ENCODE measurements at regions not wholly inside any gene's neighbourhood (a gene's known extent, or its start where the extent isn't known, plus 50 kb on each side); places are given as distances from the start of the nearest gene placed in this dataset.

- ATAC-seq (no peak), DNase-seq (ENCODE audit: low spot score) (no peak)
- Mint-ChIP-seq H3K36me3 (no peaks in the 10 kb centered on the region), H3K4me3 (no peak overlapping the region), H3K4me1 (no peaks in the 10 kb centered on the region), H3K27ac (no peak overlapping the region), H3K27me3 (ENCODE audit: low read depth) (no peaks in the 10 kb centered on the region), H3K9me3 (no peaks in the 10 kb centered on the region)
- ChIA-PET CTCF (no interaction called here), POLR2A (no interaction called here)
- TF ChIP-seq RELA (CRISPR knock-in tag; IDR thresholded peaks at IDR 0.05; ENCODE audit: borderline replicate concordance) (no peak), ERG (CRISPR knock-in tag; IDR thresholded peaks at IDR 0.05) (no peak), PREB (CRISPR knock-in tag; IDR thresholded peaks at IDR 0.05; ENCODE audit: borderline replicate concordance) (no peak), USF1 (CRISPR knock-in tag; IDR thresholded peaks at IDR 0.05) (no peak), MAX (CRISPR knock-in tag; IDR thresholded peaks at IDR 0.05) (no peak), ZNF423 (CRISPR knock-in tag; IDR thresholded peaks at IDR 0.05) (no peak), TEAD1 (CRISPR knock-in tag; IDR thresholded peaks at IDR 0.05) (no peak), SOX15 (CRISPR knock-in tag; IDR thresholded peaks at IDR 0.05) (no peak), GRHL2 (CRISPR knock-in tag; IDR thresholded peaks at IDR 0.05; ENCODE audit: insufficient replicate concordance, severe bottlenecking) (no peak), NFE2L1 (CRISPR knock-in tag; IDR thresholded peaks at IDR 0.05) (no peak)
Measured at GRCh38 chr7:15042285-15043065, 139.9 kb upstream of the DGKB start.

GRCh38 chr7:15041226-15041625, 138.7 kb upstream of the DGKB start:
- H3K27me3 Mint-ChIP-seq (ENCODE audit: low read depth), result no peaks in the 10 kb centered on the region
- no peaks in the 10 kb centered on the region for H3K9me3 Mint-ChIP-seq
- no peak overlapping the region for H3K27ac Mint-ChIP-seq
- H3K4me1 Mint-ChIP-seq, result peaks cover 5% of the 10 kb centered on the region
- H3K36me3 Mint-ChIP-seq, result no peaks in the 10 kb centered on the region
- CTCF ChIA-PET, result interaction anchor here (1.3 kb wide), 1 partner anchor 25 kb away, joined by 4 read pairs; no protein-coding TSS in a partner anchor
- ATAC-seq (no peak), DNase-seq (ENCODE audit: low spot score) (no peak)
- POLR2A ChIA-PET, result no interaction called here
- H3K4me3 Mint-ChIP-seq, result no peak overlapping the region
- TF ChIP-seq NR1H2 (CRISPR knock-in tag; IDR thresholded peaks at IDR 0.05) (no peak), USF1 (CRISPR knock-in tag; IDR thresholded peaks at IDR 0.05) (no peak), GTF2I (CRISPR knock-in tag; conservative IDR thresholded peaks at IDR 0.05) (no peak), NFATC4 (CRISPR knock-in tag; IDR thresholded peaks at IDR 0.05) (no peak), TEAD1 (CRISPR knock-in tag; IDR thresholded peaks at IDR 0.05) (no peak), NFE2L1 (CRISPR knock-in tag; IDR thresholded peaks at IDR 0.05) (no peak)

- Mint-ChIP-seq H3K36me3 (no peaks in the 10 kb centered on the region), H3K4me3 (no peak overlapping the region), H3K9me3 (no peaks in the 10 kb centered on the region), H3K27me3 (ENCODE audit: low read depth) (no peaks in the 10 kb centered on the region), H3K27ac (no peak overlapping the region), H3K4me1 (peaks cover 8% of the 10 kb centered on the region)
- ChIA-PET POLR2A (no interaction called here), CTCF (no interaction called here)
- DNase-seq (ENCODE audit: low spot score), result no peak
- ATAC-seq, result no peak
- no peak for TF ChIP-seq ZNF232 (CRISPR knock-in tag; IDR thresholded peaks at IDR 0.05)
- TF ChIP-seq AR (CRISPR knock-in tag; IDR thresholded peaks at IDR 0.05), result no peak
- no peak for TF ChIP-seq HMGA2 (CRISPR knock-in tag; IDR thresholded peaks at IDR 0.05)
- no peak for TF ChIP-seq ZNF281 (CRISPR knock-in tag; IDR thresholded peaks at IDR 0.05)
- TF ChIP-seq MXD4 (CRISPR knock-in tag; IDR thresholded peaks at IDR 0.05; ENCODE audit: borderline replicate concordance), result no peak
- no peak for TF ChIP-seq ELF4 (CRISPR knock-in tag; IDR thresholded peaks at IDR 0.05; ENCODE audit: low read depth)
- TF ChIP-seq RELA (CRISPR knock-in tag; IDR thresholded peaks at IDR 0.05; ENCODE audit: borderline replicate concordance), result no peak
- TF ChIP-seq FOXP4 (CRISPR knock-in tag; IDR thresholded peaks at IDR 0.05), result no peak
Measured at GRCh38 chr7:15035814-15036213, 133.3 kb upstream of the DGKB start.
